Right cardiac atrium (tissue), 5 donors: ENCODE measurements at regions not wholly inside any gene's neighbourhood (a gene's known extent, or its start where the extent isn't known, plus 50 kb on each side); places are given as distances from the start of the nearest gene placed in this dataset.
"Not testable (repeated sequence)": the region's sequence is repeated elsewhere in the genome, so short reads cannot be mapped to it uniquely, and the experiment has no call there.

Source experiments
- ATAC-seq, 2 donors: fragments of 200-7000 bp; cut with Tn5 transposase; one replicate each; pipeline versions ENCODE4 v1.8.0 to v1.9.1; 2020; ENCODE audit warnings: moderate library complexity in 2 of 2, mild to moderate bottlenecking in 1 of 2
- DNase-seq, 3 donors: peaks; one replicate each; pipeline ENCODE4 v3.0.0-alpha.2; 2020
- H3K27ac ChIP-seq: one replicate; pipeline ENCODE4 v1.5.1; 2013; ENCODE audit warnings: mild to moderate bottlenecking, low read length, control low read depth, moderate library complexity
- H3K27me3 ChIP-seq: one replicate; pipeline ENCODE4 v1.6.1; 2013; ENCODE audit not compliant: control insufficient read depth, insufficient read depth
- H3K4me1 ChIP-seq: one replicate; pipeline ENCODE4 v1.6.1; 2013; ENCODE audit warnings: low read length; ENCODE audit not compliant: control insufficient read depth, insufficient read depth
- H3K4me3 ChIP-seq: one replicate; pipeline ENCODE4 v1.5.1; 2013; ENCODE audit warnings: low read length, control low read depth
- H3K9me3 ChIP-seq: one replicate; pipeline ENCODE4 v1.6.1; 2013; ENCODE audit warnings: low read length; ENCODE audit not compliant: control insufficient read depth
- WGBS: extraction: QIAGEN DNeasy Blood & Tissue Kit; methylation state at CpG from one replicate; pipeline ENCODE4 v1.1.7; 2013; 5-methylcytosine and 5-hydroxymethylcytosine counted together
- intact Hi-C, 4 donors: fragments of 100-400 bp; cut with DNase I; formaldehyde crosslinking; loops; one replicate each; pipeline versions ENCODE4 v1.11.0 to v1.14.0; 2022 to 2023
- donor health status: healthy with polysubstance abuse.
- donor health status: DM: no; HTN: yes; CAD: no.
- donor health status: DM: no; HTN: no; CAD: no.
- donor health status: DM: no; HTN: yes; CAD: no; lungs with severe emphysema.
- donor health status: DM: yes; HTN: yes; CAD: no.

- intact Hi-C loops: no loop called here
- ATAC-seq: no peak
These were observed 334.8 kb downstream of the FGFR2 start for GRCh38 chr10:121263431-121263783.

GRCh38 chr10:121265360-121266123 is 332.7 kb downstream of the FGFR2 start:
- intact Hi-C loops: no loop called here
- no peaks in the 10 kb centered on the region for H3K27me3 ChIP-seq
- WGBS: 36% methylated on average over 6 of the region's 6 CpGs
- H3K9me3 ChIP-seq: no peaks in the 10 kb centered on the region
- H3K27ac ChIP-seq: no peak overlapping the region
- ATAC-seq: peak in 1 of 2 donors; percentile 31
- no peak for DNase-seq
- no peak overlapping the region for H3K4me3 ChIP-seq
- no peaks in the 10 kb centered on the region for H3K4me1 ChIP-seq

More at GRCh38 chr10:121263431-121263783, 334.8 kb downstream of the FGFR2 start:
- Histone ChIP-seq H3K9me3 (no peaks in the 10 kb centered on the region), H3K4me1 (no peaks in the 10 kb centered on the region), H3K27ac (no peak overlapping the region), H3K27me3 (no peaks in the 10 kb centered on the region), H3K4me3 (no peak overlapping the region)
- 73% methylated on average over 6 of the region's 6 CpGs for WGBS
- no peak for DNase-seq

- Histone ChIP-seq H3K27me3 (no peaks in the 10 kb centered on the region), H3K4me3 (no peak overlapping the region), H3K9me3 (no peaks in the 10 kb centered on the region), H3K4me1 (no peaks in the 10 kb centered on the region), H3K27ac (no peak overlapping the region)
- DNase-seq (no peak), ATAC-seq (no peak)
- intact Hi-C loops: no loop called here
- WGBS: 83% methylated on average over 5 of the region's 5 CpGs
These were observed 331.9 kb downstream of the FGFR2 start for GRCh38 chr10:121266370-121266769.

DNA sequence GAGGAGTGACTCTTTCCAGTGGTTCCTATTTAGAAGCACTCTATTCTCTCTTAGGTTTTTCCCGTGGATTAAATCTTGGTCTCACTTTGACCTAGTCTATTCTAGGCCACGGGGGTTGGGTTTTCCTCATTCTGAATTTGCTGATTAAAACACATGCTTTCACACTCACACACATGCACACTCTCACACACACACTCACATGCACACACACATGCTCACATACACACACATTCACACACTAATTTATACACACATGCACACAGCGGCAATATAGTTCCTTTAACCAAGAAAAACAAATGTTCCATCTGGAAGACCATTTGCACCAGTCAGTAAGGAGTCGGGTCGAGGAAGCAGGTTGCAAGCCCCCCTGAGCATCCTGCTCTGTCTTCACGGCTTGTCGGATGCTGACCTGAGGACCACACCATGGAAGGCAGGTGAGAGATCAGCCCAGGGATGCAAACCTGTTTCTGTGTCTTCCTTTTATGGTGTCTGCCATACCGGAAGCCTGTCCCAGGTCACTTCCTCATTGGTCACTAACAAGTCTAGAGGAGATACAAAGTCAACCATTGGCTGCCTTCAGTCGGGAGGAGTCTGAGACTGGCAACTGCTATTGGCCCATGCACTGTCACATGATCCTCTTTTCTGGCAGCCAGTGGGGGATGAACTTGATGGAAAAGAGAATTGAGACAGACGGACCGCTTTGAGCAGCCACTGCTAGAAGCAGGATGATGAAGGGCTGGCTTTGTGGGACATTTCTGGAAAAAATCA is 330.8 kb downstream of the FGFR2 start:
- WGBS: 92% methylated on average over 11 of the region's 11 CpGs
- Histone ChIP-seq H3K27ac (no peak overlapping the region), H3K27me3 (no peaks in the 10 kb centered on the region), H3K4me3 (no peak overlapping the region), H3K9me3 (no peaks in the 10 kb centered on the region), H3K4me1 (no peaks in the 10 kb centered on the region)
- no peak for ATAC-seq
- DNase-seq: no peak
- intact Hi-C loops: no loop called here

DNA sequence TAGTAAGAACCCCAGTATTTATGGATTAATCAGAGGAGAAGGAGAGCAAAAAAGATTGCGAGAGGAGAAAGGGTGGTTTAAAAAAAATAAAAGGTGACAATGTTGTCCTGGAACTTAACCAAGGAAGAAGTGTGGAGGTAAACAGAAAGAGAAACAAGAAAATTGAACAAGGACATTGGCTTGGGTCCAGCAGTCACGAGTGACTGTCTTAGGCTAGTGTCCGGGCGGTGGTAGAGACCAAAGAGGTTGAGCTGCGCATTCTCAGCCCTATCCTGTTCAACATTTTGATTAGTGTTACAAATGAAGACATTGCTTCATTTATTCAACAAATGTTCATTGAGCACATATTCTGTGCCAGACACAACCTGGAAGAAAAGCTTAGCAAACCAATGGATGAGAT is 329.9 kb downstream of the FGFR2 start:
- intact Hi-C loops: no loop called here

DNA sequence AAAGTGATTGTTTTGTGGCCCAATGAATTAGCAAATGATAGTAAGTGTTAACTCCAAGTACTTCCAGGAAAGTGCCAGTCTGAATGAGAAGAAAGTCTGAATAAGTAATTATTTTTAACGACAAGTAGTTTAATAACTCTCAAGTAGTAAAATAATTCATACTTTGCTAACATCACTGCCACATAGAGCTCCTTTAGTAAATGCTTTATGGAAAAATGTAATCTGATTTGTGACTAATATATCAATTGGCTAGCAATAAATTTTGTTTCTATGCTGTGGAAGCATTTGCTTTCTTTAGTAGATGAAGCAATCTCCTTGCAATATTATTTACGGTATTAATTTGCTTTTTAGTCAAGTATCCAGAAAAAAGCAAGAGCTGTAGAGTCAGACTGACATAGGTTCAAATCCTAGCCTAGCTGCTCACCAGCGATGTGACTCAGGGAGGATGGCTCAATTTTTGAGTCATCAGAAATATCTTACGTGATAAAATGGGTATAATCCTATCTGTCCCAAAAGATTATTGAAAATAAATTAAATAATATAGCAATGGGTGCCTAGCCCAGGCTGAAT is 329.3 kb downstream of the FGFR2 start:
- Histone ChIP-seq H3K27ac (no peak overlapping the region), H3K4me3 (no peak overlapping the region), H3K4me1 (no peaks in the 10 kb centered on the region), H3K27me3 (no peaks in the 10 kb centered on the region), H3K9me3 (no peaks in the 10 kb centered on the region)
- intact Hi-C loops: no loop called here
- 89% methylated on average over 4 of the region's 4 CpGs for WGBS
- ATAC-seq (no peak), DNase-seq (no peak)

More for the DNA sequence above, 329.9 kb downstream of the FGFR2 start:
- Histone ChIP-seq H3K27me3 (no peaks in the 10 kb centered on the region), H3K27ac (no peak overlapping the region), H3K4me3 (no peak overlapping the region), H3K4me1 (no peaks in the 10 kb centered on the region), H3K9me3 (no peaks in the 10 kb centered on the region)
- DNase-seq (no peak), ATAC-seq (no peak)
- WGBS: 77% methylated on average over 5 of the region's 5 CpGs

GRCh38 chr10:121270906-121271305 is 327.3 kb downstream of the FGFR2 start:
- intact Hi-C loops: no loop called here

DNA sequence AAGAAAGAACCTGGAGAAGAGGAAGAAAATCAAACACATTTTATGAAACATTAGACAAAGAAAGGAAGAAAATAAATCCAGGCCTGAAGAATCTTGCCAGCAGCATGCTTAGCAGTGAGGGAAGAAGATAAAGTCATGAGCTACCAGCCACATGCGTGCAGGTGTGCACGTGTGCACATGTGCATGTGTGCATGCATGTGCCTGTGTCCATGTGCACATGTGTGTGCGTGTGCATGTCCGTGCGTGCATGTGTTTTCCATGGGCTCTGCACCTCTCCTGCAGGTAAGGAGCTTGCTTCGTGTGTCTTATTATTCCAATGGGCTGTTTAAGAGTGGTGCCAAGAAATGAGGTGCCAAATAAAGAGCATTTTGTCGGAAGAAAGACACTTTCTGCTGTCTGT is 322.2 kb downstream of the FGFR2 start:
- no peaks in the 10 kb centered on the region for H3K4me1 ChIP-seq
- ATAC-seq: no peak
- WGBS: 93% methylated on average over 7 of the region's 7 CpGs

More at GRCh38 chr10:121270906-121271305, 327.3 kb downstream of the FGFR2 start:
- H3K4me3 ChIP-seq: no peak overlapping the region
- H3K9me3 ChIP-seq: no peaks in the 10 kb centered on the region
- H3K27me3 ChIP-seq: no peaks in the 10 kb centered on the region
- 96% methylated on average over 7 of the region's 7 CpGs for WGBS
- DNase-seq (no peak), ATAC-seq (no peak)
- no peak overlapping the region for H3K27ac ChIP-seq
- H3K4me1 ChIP-seq: no peaks in the 10 kb centered on the region

DNA sequence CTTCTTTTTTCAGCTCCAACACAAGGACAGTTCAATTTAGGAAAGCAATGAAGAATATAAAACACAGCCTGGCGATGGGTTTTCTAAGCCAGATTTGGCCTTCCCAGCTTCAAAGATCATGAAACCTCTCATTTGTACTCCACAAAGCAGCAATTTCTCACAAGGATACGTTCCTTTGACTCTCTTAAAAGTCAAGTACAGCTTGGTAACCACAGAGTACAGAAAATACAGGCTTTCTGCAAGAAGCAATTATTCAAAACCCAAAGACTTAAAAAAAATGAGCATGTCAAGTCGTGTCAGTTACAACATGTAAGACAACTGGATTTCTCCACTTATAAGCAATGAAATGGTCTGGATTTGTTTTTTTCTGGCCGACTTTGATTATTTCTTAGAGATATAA is 321.4 kb downstream of the FGFR2 start:
- H3K27me3 ChIP-seq: no peaks in the 10 kb centered on the region
- H3K4me1 ChIP-seq: no peaks in the 10 kb centered on the region
- no peak for ATAC-seq
- intact Hi-C loops: no loop called here
- H3K9me3 ChIP-seq: no peaks in the 10 kb centered on the region
- DNase-seq: no peak
- H3K4me3 ChIP-seq: no peak overlapping the region
- 80% methylated on average over 4 of the region's 4 CpGs for WGBS
- H3K27ac ChIP-seq: no peak overlapping the region

More for the DNA sequence above, 322.2 kb downstream of the FGFR2 start:
- Histone ChIP-seq H3K9me3 (no peaks in the 10 kb centered on the region), H3K27ac (no peak overlapping the region), H3K27me3 (no peaks in the 10 kb centered on the region), H3K4me3 (no peak overlapping the region)
- no peak for DNase-seq
- intact Hi-C loops: no loop called here

GRCh38 chr10:121278386-121278785 is 319.9 kb downstream of the FGFR2 start:
- DNase-seq: not testable (repeated sequence)

GRCh38 chr10:121281576-121281975 is 316.7 kb downstream of the FGFR2 start:
- H3K4me1 ChIP-seq: no peaks in the 10 kb centered on the region
- intact Hi-C loops: no loop called here
- H3K9me3 ChIP-seq: no peaks in the 10 kb centered on the region
- WGBS: 74% methylated on average over 2 of the region's 2 CpGs
- ATAC-seq: no peak
- DNase-seq: no peak
- no peak overlapping the region for H3K4me3 ChIP-seq
- no peak overlapping the region for H3K27ac ChIP-seq
- no peaks in the 10 kb centered on the region for H3K27me3 ChIP-seq

More at GRCh38 chr10:121278386-121278785, 319.9 kb downstream of the FGFR2 start:
- intact Hi-C loops, H3K4me1 ChIP-seq, H3K9me3 ChIP-seq, ATAC-seq, H3K27ac ChIP-seq, H3K4me3 ChIP-seq, H3K27me3 ChIP-seq: not testable (repeated sequence)
- 87% methylated on average over 3 of the region's 3 CpGs for WGBS
